ENCODE measurements at regions not wholly inside any gene's neighbourhood (a gene's known extent, or its start where the extent isn't known, plus 50 kb on each side); places are given as distances from the start of the nearest gene placed in this dataset.
"Not testable (repeated sequence)": the region's sequence is repeated elsewhere in the genome, so short reads cannot be mapped to it uniquely, and the experiment has no call there.

DNA sequence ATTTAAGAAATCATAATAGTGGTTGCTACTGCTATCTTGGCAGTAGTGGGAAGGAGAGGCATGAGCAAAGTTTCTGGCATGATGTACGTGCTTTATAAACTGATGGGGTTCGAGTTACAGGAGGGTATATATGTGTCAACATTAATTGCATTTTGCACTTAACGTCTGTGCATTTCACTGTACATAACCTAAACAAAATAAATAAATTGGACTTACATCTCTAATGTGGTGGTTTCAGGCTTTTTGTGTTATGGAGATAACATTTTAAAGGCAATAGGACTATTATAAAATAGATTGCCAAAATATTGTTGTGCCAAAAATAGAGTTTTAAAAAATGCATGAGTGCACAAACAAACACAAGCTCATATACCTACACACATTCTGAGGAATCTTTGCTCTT, 1001.1 kb upstream of the GJE1 start:
- DNase-seq = no peak

GRCh38 chr6:141123497-141123896, 1009.2 kb upstream of the GJE1 start:
- DNase-seq = no peak

DNA sequence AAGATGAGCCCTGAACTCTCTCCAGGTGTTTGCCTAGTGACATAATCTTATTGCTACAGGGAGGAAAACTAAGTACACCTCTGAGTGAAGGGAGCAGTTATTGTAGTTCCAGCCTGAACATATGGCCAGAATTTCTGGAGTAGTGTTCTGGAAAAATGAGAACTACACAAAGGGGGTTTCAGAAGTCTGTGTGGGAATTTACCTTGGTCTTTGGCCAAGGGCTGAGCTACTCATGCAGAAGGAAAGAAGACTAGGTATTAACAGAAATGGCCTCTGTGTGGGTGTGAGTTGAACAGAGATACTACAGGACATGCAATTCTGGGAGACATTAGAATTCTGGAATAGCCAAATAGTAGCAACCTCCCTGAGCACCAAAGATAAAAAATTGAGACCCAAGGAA, 1009.7 kb upstream of the GJE1 start:
- DNase-seq = no peak

- DNase-seq = no peak
Measured at GRCh38 chr6:141118991-141119390, 1013.7 kb upstream of the GJE1 start.

GRCh38 chr6:141117874-141118273, 1014.9 kb upstream of the GJE1 start:
- DNase-seq = no peak

DNA sequence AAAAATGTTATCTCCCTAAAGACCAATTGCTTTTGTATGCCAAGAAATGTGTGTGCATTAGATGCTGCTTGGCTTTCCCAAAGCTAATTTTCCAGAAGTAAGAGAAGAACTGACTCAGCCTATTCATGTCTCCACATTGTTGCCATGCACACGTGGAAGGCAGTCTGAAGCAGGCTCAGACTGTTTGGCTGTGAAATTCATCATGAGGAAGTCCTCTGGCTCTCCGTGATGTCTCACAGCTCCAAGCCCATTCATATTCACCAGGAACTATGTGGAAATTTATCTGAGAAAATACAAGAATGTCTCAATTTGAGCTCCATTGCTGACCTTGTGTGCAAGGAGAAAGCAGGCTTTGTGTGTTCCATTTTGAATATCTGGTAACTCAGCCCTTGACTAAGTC, 1022.2 kb upstream of the GJE1 start:
- DNase-seq = no peak

- DNase-seq = no peak
Measured at GRCh38 chr6:141107591-141108160, 1025.0 kb upstream of the GJE1 start.

GRCh38 chr6:141105481-141105880, 1027.2 kb upstream of the GJE1 start:
- DNase-seq = no peak

GRCh38 chr6:141103246-141103645, 1029.5 kb upstream of the GJE1 start:
- no peak for DNase-seq

DNA sequence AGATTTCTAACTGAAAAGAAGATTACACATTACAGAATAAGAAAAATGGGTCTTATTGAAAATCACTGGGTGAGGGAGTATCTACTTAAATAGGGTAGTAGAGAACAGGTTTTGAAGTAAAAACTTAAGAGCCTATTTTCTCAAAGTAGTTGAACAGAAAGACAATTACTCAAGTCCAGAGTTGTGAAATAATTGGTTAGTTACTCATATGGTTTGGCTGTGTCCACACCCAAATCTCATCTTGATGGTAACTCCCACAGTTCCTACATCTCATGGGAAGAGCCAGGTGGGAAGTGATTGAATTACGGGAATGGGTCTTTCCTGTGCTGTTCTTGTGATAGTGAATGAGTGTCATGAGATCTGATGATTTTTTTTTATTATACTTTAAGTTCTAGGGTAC, 1035.3 kb upstream of the GJE1 start:
- no peak for DNase-seq

GRCh38 chr6:141095308-141095707, 1037.4 kb upstream of the GJE1 start:
- DNase-seq = no peak

DNA sequence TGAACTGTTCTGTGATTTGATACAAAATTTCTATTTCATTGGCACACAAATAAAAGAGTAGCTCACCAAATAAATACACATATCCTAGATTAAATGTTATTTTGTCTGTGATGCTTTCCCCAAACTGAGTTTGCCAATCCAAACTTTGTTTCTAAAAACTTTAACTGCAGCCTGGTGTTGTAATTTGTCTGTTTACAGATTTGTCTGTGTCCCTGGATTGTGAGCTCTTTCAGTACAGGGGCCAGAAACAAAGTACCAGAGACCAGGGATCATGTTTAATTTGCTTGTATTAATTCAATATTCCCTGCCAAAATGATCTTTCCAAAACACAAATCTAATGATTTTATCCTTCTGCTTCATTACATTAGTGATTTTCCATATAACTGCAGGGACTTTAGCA, 1044.6 kb upstream of the GJE1 start:
- DNase-seq = no peak

DNA sequence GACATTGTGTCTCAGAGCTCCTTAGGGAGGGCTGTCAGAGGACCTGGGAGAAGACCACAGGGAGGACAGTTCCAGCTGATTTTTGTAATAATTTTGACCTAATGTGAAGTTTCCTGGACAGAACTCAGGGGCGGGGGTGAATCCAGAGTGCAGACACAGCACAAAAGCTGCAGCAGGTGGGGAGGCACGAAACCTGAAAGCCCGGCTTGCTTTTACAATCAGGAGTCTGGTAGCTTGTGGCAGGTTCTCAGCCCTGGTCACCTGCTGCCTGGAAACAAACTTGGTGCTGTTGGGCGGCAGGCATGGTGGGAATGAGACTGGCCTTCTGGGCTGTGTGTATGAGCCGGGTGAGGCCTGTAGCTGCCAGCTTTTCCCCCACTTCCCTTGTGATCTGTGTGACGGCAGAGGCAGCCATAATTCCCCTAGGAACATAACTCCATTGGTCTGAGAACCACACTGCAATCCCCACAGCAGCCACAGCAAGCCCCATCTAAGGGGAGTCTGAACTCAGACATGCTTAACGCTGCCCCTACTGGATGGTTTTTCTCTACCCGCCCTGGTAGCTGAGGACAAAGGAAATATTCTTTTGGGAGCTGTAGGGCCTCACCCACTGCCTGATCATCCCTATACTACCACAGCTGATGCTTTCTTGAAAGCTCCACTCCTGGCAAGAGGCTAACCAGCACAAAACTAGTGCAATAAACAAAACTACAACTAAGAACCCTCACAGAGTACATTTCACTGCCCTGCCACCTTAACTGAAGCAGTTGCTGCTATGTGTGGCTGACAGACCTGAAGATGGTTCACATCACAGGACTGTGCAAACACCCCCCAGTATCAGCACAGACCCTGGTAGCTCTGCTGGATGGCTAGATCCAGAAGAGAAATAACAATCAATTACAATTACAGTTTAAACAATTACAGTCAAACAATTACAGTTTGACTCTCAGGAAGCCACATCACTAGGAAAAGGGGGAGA, 1055.1 kb upstream of the GJE1 start:
- peak; percentile 31 for DNase-seq

DNA sequence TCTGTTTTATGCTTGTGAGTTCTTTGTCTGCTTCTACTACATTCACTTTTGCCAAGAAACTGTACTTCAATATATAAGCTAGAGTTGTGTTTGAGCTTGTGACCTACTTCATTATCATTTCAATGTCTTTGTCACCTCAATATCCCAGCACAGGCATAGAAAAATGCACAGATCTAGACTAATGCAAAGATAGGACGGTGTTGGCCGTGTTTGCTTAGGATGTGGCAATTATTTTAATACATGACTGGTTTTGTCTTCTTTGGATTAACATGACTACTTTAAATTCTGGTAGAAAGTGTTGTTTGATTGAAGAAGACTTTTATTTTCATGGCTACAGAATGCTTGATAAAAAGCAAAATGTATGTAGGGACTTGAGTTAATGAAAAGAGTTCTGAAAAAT, 1075.0 kb upstream of the GJE1 start:
- DNase-seq = no peak

DNA sequence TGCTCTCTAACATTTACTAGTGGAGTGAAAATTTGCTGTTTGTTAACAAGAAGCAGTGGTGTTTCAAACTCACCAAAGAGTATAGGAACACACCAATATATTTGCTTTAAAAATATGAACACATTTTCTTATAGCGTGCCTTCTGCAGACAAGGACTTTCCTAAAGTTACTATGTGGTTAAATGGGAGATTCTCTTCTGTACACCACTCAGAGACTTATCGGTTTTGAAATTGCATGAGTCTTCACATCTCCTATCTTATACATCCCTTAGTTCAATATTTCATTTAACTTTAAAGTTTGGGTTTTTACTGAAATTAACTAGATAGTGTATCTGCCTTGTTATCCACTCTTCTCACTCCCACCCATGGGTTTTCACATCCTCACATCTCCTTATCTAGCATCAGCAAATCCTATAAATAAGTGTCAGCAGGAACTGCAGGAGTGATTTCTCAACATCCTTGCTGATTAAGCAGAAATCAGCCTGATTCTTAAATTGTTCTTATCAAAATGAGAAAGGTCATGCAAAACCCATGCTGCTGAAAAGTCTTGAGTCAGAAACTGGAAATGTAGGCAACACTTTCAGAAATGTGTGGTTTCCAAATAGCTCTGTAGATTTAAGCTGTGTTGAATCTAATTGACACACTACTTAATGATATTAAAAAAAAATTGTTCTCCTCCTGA, 1075.6 kb upstream of the GJE1 start:
- DNase-seq = no peak

- DNase-seq = no peak
Measured at GRCh38 chr6:141050471-141050870, 1082.3 kb upstream of the GJE1 start.

DNA sequence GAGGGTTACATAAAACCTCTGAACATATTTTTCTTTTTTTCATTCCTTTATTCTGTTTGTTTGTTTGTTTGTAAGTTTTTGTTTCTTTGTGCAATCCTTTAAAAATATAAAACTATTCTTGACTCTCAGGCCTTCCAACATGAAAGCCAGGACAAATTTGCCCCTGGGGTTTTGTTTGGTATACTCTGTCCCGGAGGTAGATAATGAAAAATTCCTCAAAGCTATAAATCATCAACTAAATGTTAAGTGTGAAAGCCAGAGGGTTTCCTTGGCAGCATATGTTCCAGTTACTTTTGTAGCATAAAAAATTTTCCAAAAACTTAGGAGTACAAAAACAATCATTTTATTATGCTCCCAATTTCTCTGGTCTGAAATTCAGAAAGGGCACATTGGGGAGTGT, 1084.3 kb upstream of the GJE1 start:
- DNase-seq = no peak

DNA sequence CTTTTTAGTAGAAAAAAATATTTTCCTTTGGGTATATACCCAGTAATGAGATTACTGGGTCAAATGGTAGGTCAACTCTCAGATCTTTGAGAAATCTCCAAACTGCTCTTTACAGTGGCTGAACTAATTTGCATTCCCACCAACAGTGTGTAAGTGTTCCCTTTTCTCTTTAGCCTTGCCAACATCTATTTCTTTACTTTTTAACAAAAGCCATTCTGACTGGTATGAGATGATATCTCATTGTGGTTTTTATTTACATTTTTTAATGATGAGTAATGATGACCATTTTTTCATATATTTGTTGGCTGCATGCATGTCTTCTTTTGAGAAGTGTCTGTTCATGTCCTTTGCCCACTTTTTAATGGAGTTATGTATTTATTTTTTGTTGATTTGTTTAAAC, 1086.2 kb upstream of the GJE1 start:
- DNase-seq = not testable (repeated sequence)

DNA sequence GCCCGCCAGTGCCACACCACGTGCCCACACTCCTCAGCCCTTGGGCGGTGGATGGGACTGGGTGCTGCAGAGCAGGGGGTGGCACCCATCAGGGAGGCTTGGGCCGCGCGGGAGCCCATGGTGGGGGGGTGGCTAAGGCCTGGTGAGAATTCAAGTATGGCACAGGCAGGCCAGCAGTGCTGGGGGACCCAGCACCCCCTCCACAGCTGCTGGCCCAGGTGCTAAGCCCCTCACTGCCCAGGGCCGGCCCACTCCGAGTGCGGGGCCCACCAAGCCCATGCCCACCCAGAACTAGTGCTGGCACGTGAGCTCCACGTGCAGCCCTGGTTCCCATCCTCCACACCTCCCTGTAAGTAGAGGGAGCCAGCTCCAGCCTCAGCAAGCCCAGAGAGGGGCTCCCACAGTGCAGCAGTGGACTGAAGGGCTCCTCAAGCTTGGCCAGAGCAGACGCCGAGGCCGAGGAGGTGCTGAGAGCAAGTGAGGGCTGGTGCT, 1091.1 kb upstream of the GJE1 start:
- DNase-seq = no peak

- no peak for DNase-seq
Measured at GRCh38 chr6:141035312-141036200, 1097.2 kb upstream of the GJE1 start.

DNA sequence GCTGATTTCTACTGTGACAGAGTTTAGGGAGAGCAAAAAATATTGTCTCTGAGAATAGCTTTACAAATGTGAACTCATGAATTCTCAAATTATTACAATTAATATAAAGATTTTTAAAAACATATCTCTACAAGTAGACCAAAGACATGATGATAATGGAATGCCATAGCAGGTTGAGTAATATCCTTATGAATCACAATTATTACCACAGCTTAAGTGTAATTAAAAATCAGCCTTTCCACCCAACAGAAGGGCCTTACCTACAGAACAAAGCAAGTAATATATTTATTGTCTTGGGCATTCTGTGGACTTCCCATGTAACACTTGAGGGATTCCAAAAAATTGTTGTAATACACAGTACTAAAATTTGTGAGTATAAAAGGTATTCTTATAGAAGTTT, 1099.6 kb upstream of the GJE1 start:
- DNase-seq = no peak

GRCh38 chr6:141029908-141030307, 1102.8 kb upstream of the GJE1 start:
- no peak for DNase-seq

DNA sequence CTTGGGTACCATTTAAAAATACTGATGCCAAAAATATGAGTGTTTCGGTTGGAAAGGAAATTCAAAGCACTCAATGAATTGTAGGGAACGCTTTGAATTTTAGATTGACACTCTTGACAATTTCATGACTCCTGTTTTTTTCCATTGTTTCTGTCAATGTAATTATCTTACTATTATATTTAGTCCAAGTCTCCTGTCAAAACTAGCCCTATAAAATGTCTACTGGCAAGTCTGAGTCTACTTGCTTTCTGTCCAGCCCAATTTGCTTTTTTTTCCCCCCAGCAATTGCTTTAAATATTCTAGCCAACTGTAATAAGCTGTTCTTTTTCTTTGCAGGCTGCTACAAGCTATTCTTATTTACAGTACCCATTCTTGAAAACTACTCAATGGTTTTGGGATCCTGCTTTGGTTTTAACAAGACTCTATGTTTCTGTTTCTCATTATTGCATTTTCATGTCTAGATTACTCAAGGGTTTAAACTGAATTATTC, 1103.9 kb upstream of the GJE1 start:
- no peak for DNase-seq
